ENCODE measurements at regions not wholly inside any gene's neighbourhood (a gene's known extent, or its start where the extent isn't known, plus 50 kb on each side); places are given as distances from the start of the nearest gene placed in this dataset.

DNA sequence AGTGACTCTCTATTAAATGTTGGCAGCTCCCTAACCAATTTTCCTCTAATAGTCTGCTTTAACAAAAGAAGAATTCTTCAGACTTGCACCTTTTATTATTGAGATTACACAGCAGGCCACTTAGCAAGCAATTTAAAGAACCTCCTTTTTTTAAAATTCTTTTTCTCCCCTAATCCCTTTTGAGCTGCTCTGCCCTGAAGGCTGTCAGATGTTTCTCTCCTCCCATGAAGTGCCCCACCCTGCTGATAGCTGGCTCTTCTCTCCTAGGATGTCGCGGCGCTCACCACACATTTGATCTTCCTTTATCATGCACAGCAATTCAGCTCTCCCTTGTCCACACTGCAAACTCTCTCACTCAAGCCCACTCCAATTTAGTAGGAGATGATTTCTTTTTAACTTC, 1471.1 kb upstream of the ACO1 start:
- DNase-seq: no peak
- no peak overlapping the region for H3K27ac ChIP-seq
- TF ChIP-seq EP300 (IDR thresholded peaks at IDR 0.05) (no peak), POLR2A (IDR thresholded peaks at IDR 0.05) (no peak), CTCF (IDR thresholded peaks at IDR 0.05) (no peak)
- intact Hi-C loops (cut with DNase I): no loop called here
- H3K9me3 ChIP-seq: no peaks in the 10 kb centered on the region
- no peaks in the 10 kb centered on the region for H3K27me3 ChIP-seq
- H3K4me1 ChIP-seq (ENCODE audit: insufficient read depth): no peaks in the 10 kb centered on the region
- WGBS, 3 donors: 59 to 66% (median 61%) methylated on average over 3 of the region's 3 CpGs
- no peak overlapping the region for H3K4me3 ChIP-seq
- no peaks in the 10 kb centered on the region for H3K36me3 ChIP-seq

GRCh38 chr9:30915451-30915850, 1469.0 kb upstream of the ACO1 start:
- DNase-seq: no peak
- no peak overlapping the region for H3K4me3 ChIP-seq
- 86 to 94% (median 94%) methylated on average over 4 of the region's 4 CpGs for WGBS, 3 donors
- TF ChIP-seq EP300 (IDR thresholded peaks at IDR 0.05) (no peak), CTCF (IDR thresholded peaks at IDR 0.05) (no peak), POLR2A (IDR thresholded peaks at IDR 0.05) (no peak)
- H3K36me3 ChIP-seq: no peaks in the 10 kb centered on the region
- H3K4me1 ChIP-seq (ENCODE audit: insufficient read depth): no peaks in the 10 kb centered on the region
- no peak overlapping the region for H3K27ac ChIP-seq
- intact Hi-C loops (cut with DNase I): no loop called here
- no peaks in the 10 kb centered on the region for H3K9me3 ChIP-seq
- H3K27me3 ChIP-seq: no peaks in the 10 kb centered on the region

GRCh38 chr9:30925126-30925525, 1459.3 kb upstream of the ACO1 start:
- Histone ChIP-seq H3K36me3 (no peaks in the 10 kb centered on the region), H3K27ac (no peak overlapping the region), H3K4me1 (ENCODE audit: insufficient read depth) (no peaks in the 10 kb centered on the region), H3K27me3 (no peaks in the 10 kb centered on the region), H3K4me3 (no peak overlapping the region), H3K9me3 (no peaks in the 10 kb centered on the region)
- no peak for DNase-seq
- intact Hi-C loops (cut with DNase I): no loop called here
- 76 to 79% (median 76%) methylated on average over 5 of the region's 5 CpGs for WGBS, 3 donors
- TF ChIP-seq EP300 (IDR thresholded peaks at IDR 0.05) (no peak), CTCF (IDR thresholded peaks at IDR 0.05) (no peak), POLR2A (IDR thresholded peaks at IDR 0.05) (no peak)

DNA sequence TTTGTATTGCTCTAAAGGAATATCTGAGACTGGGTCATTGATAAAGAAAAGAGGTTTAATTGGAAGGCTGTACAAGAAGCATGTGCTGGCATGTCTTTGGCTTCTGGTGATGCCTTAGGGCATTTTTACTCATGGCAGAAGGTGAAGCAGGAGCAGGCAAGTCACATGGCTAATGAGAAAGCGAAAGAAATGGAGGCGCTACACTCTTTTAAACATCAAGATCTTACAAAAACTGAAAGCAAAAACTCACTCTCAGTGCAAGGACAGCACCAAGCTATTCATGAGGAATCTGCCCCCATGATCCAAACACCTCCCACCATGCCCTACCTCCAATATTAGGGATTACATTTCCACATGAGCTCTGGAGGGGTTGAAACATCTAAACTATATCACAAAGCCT, 1458.8 kb upstream of the ACO1 start:
- 92 to 97% (median 96%) methylated on average over 2 of the region's 2 CpGs for WGBS, 3 donors
- TF ChIP-seq EP300 (IDR thresholded peaks at IDR 0.05): no peak
- no peak for TF ChIP-seq POLR2A (IDR thresholded peaks at IDR 0.05)
- no peak for TF ChIP-seq CTCF (IDR thresholded peaks at IDR 0.05)
- no peak overlapping the region for H3K4me3 ChIP-seq
- no peaks in the 10 kb centered on the region for H3K4me1 ChIP-seq (ENCODE audit: insufficient read depth)
- no peak overlapping the region for H3K27ac ChIP-seq
- no peaks in the 10 kb centered on the region for H3K36me3 ChIP-seq
- H3K27me3 ChIP-seq: no peaks in the 10 kb centered on the region
- H3K9me3 ChIP-seq: no peaks in the 10 kb centered on the region
- intact Hi-C loops (cut with DNase I): no loop called here
- DNase-seq: no peak

- DNase-seq: no peak
- no peak for TF ChIP-seq POLR2A (IDR thresholded peaks at IDR 0.05)
- no peak for TF ChIP-seq EP300 (IDR thresholded peaks at IDR 0.05)
- no peak for TF ChIP-seq CTCF (IDR thresholded peaks at IDR 0.05)
- Histone ChIP-seq H3K9me3 (no peaks in the 10 kb centered on the region), H3K27me3 (no peaks in the 10 kb centered on the region), H3K4me3 (no peak overlapping the region), H3K27ac (no peak overlapping the region), H3K36me3 (no peaks in the 10 kb centered on the region), H3K4me1 (ENCODE audit: insufficient read depth) (no peaks in the 10 kb centered on the region)
- 61 to 64% (median 62%) methylated on average over 4 of the region's 4 CpGs for WGBS, 3 donors
- intact Hi-C loops (cut with DNase I): no loop called here
Measured at GRCh38 chr9:30928045-30928444, 1456.4 kb upstream of the ACO1 start.

Data from ovary (tissue), 7 donors.